ENCODE measurements at regions not wholly inside any gene's neighbourhood (a gene's known extent, or its start where the extent isn't known, plus 50 kb on each side); places are given as distances from the start of the nearest gene placed in this dataset.

GRCh38 chr16:62201911-62202310 is 165.7 kb upstream of the CDH8 start:
- ATAC-seq (ENCODE audit: low read depth) (no peak), DNase-seq (no peak)
- Mint-ChIP-seq H3K4me3 (no peak overlapping the region), H3K27ac (no peak overlapping the region), H3K36me3 (ENCODE audit: low read depth) (no peaks in the 10 kb centered on the region), H3K27me3 (no peaks in the 10 kb centered on the region), H3K9me3 (peaks cover 7% of the 10 kb centered on the region), H3K4me1 (no peaks in the 10 kb centered on the region)
- TF ChIP-seq CTCF (IDR thresholded peaks at IDR 0.05), result no peak
- ChIA-PET CTCF (no interaction called here), POLR2A (no interaction called here)
- intact Hi-C loops (cut with micrococcal nuclease), result no loop called here

- Mint-ChIP-seq H3K4me3 (no peak overlapping the region), H3K27ac (no peak overlapping the region), H3K9me3 (peaks cover 9% of the 10 kb centered on the region), H3K36me3 (ENCODE audit: low read depth) (no peaks in the 10 kb centered on the region), H3K27me3 (no peaks in the 10 kb centered on the region), H3K4me1 (no peaks in the 10 kb centered on the region)
- CTCF ChIA-PET, result no interaction called here
- POLR2A ChIA-PET, result no interaction called here
- no peak for TF ChIP-seq CTCF (IDR thresholded peaks at IDR 0.05)
- DNase-seq, result no peak
- intact Hi-C loops (cut with micrococcal nuclease), result loop anchor here (10.0 kb wide), 1 partner anchor 60 kb away; no protein-coding TSS in a partner anchor
- ATAC-seq (ENCODE audit: low read depth), result no peak
Measured at GRCh38 chr16:62194828-62195227, 158.6 kb upstream of the CDH8 start.

GRCh38 chr16:62190426-62190825 is 154.2 kb upstream of the CDH8 start:
- Mint-ChIP-seq H3K27me3 (no peaks in the 10 kb centered on the region), H3K4me1 (no peaks in the 10 kb centered on the region), H3K36me3 (ENCODE audit: low read depth) (no peaks in the 10 kb centered on the region), H3K9me3 (peaks cover 10% of the 10 kb centered on the region), H3K27ac (no peak overlapping the region), H3K4me3 (no peak overlapping the region)
- DNase-seq, result no peak
- ChIA-PET POLR2A (no interaction called here), CTCF (no interaction called here)
- TF ChIP-seq CTCF (IDR thresholded peaks at IDR 0.05), result no peak
- no peak for ATAC-seq (ENCODE audit: low read depth)
- intact Hi-C loops (cut with micrococcal nuclease), result loop anchor here (10.0 kb wide), 1 partner anchor 56 kb away; no protein-coding TSS in a partner anchor

GRCh38 chr16:62177351-62178203 is 141.3 kb upstream of the CDH8 start:
- Mint-ChIP-seq H3K27ac (no peak overlapping the region), H3K4me3 (no peak overlapping the region), H3K4me1 (no peaks in the 10 kb centered on the region), H3K36me3 (ENCODE audit: low read depth) (no peaks in the 10 kb centered on the region), H3K9me3 (peaks cover 2% of the 10 kb centered on the region), H3K27me3 (no peaks in the 10 kb centered on the region)
- ATAC-seq (ENCODE audit: low read depth), result no peak
- DNase-seq, result no peak
- ChIA-PET POLR2A (no interaction called here), CTCF (no interaction called here)
- intact Hi-C loops (cut with micrococcal nuclease), result no loop called here
- TF ChIP-seq CTCF (IDR thresholded peaks at IDR 0.05), result no peak

GRCh38 chr16:62170642-62171041 is 134.4 kb upstream of the CDH8 start:
- no peak for DNase-seq
- intact Hi-C loops (cut with micrococcal nuclease), result no loop called here
- Mint-ChIP-seq H3K4me3 (no peak overlapping the region), H3K36me3 (ENCODE audit: low read depth) (no peaks in the 10 kb centered on the region), H3K27me3 (no peaks in the 10 kb centered on the region), H3K9me3 (peaks cover 21% of the 10 kb centered on the region), H3K4me1 (no peaks in the 10 kb centered on the region), H3K27ac (no peak overlapping the region)
- no peak for ATAC-seq (ENCODE audit: low read depth)
- POLR2A ChIA-PET, result no interaction called here
- CTCF ChIA-PET, result no interaction called here
- TF ChIP-seq CTCF (IDR thresholded peaks at IDR 0.05), result no peak

Data from activated B cell treated with CpG ODN at 0.5 μM for 24 hours (primary cell).